ENCODE measurements at regions not wholly inside any gene's neighbourhood (a gene's known extent, or its start where the extent isn't known, plus 50 kb on each side); places are given as distances from the start of the nearest gene placed in this dataset.
"Not testable (repeated sequence)": the region's sequence is repeated elsewhere in the genome, so short reads cannot be mapped to it uniquely, and the experiment has no call there.

GRCh38 chr21:20221981-20222380 lies 776.2 kb upstream of the NCAM2 start:
- not testable (repeated sequence) for FAIRE-seq

GRCh38 chr21:20236649-20237048 lies 761.6 kb upstream of the NCAM2 start:
- FAIRE-seq: not testable (repeated sequence)

GRCh38 chr21:20249401-20249800 lies 748.8 kb upstream of the NCAM2 start:
- no peak for FAIRE-seq

- FAIRE-seq: no peak
Observed at GRCh38 chr21:20250337-20250736, 747.9 kb upstream of the NCAM2 start.

- no peak for FAIRE-seq
Observed at GRCh38 chr21:20253261-20253660, 744.9 kb upstream of the NCAM2 start.

GRCh38 chr21:20254964-20255363 lies 743.2 kb upstream of the NCAM2 start:
- no peak for FAIRE-seq

GRCh38 chr21:20257052-20257740 lies 741.0 kb upstream of the NCAM2 start:
- no peak for FAIRE-seq

GRCh38 chr21:20258542-20258941 lies 739.7 kb upstream of the NCAM2 start:
- no peak for FAIRE-seq

- no peak for FAIRE-seq
Observed at GRCh38 chr21:20259031-20259867, 739.0 kb upstream of the NCAM2 start.

GRCh38 chr21:20260124-20260523 lies 738.1 kb upstream of the NCAM2 start:
- no peak for FAIRE-seq

- FAIRE-seq: no peak
Observed at GRCh38 chr21:20261364-20261763, 736.8 kb upstream of the NCAM2 start.

- FAIRE-seq: no peak
Observed at GRCh38 chr21:20265707-20266440, 732.3 kb upstream of the NCAM2 start.

- FAIRE-seq: no peak
Observed at GRCh38 chr21:20266441-20266710, 731.8 kb upstream of the NCAM2 start.

- no peak for FAIRE-seq
Observed at GRCh38 chr21:20270365-20271055, 727.7 kb upstream of the NCAM2 start.

- FAIRE-seq: no peak
Observed at GRCh38 chr21:20272791-20273362, 725.3 kb upstream of the NCAM2 start.

- no peak for FAIRE-seq
Observed at GRCh38 chr21:20276377-20276776, 721.8 kb upstream of the NCAM2 start.

- no peak for FAIRE-seq
Observed at GRCh38 chr21:20276954-20277353, 721.3 kb upstream of the NCAM2 start.

- FAIRE-seq: no peak
Observed at GRCh38 chr21:20283836-20284235, 714.4 kb upstream of the NCAM2 start.

- no peak for FAIRE-seq
Observed at GRCh38 chr21:20292280-20292679, 705.9 kb upstream of the NCAM2 start.

- not testable (repeated sequence) for FAIRE-seq
Observed at GRCh38 chr21:20292854-20293253, 705.4 kb upstream of the NCAM2 start.

GRCh38 chr21:20301395-20301794 lies 696.8 kb upstream of the NCAM2 start:
- no peak for FAIRE-seq

- FAIRE-seq: no peak
Observed at GRCh38 chr21:20302084-20302483, 696.1 kb upstream of the NCAM2 start.

- no peak for FAIRE-seq
Observed at GRCh38 chr21:20306836-20307235, 691.4 kb upstream of the NCAM2 start.

All from islet of Langerhans (tissue), 1 donor.